Ishikawa (cell line): ENCODE measurements at regions not wholly inside any gene's neighbourhood (a gene's known extent, or its start where the extent isn't known, plus 50 kb on each side); places are given as distances from the start of the nearest gene placed in this dataset.

Experiments
- EP300 ChIP-seq: IDR thresholded peaks from 2 replicates; pipeline ENCODE4 v1.6.1; 2012; ENCODE audit warnings: borderline replicate concordance
- RAD21 ChIP-seq: IDR thresholded peaks from 2 replicates; pipeline ENCODE4 v1.6.1; 2012; ENCODE audit warnings: low read depth

DNA sequence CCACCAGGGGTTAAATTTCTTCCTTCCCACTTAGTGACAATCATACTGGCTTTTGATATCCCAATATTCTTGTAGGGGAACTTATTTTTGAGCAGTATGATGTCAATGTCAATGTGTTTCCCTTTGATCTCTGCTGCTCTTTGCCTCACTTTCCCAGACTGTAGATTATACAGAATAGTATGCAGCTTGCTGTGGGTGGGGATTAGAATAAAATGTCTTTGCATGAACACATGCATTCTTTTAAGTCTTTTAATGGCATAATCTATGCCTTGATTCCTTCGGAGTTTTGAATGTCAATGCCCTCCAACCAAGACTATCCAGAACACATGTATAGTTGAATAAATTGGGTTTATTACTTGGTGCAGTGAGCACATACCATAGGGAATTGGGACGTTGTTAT, 125.5 kb downstream of the IL20RB start:
- no peak for TF ChIP-seq EP300
- no peak for TF ChIP-seq RAD21
